HL-60 (cell line): ENCODE measurements at regions not wholly inside any gene's neighbourhood (a gene's known extent, or its start where the extent isn't known, plus 50 kb on each side); places are given as distances from the start of the nearest gene placed in this dataset.

ENCODE experiments used
- CTCF ChIP-seq: IDR thresholded peaks from one replicate; pipeline ENCODE4 v1.5.1; 2011; ENCODE audit warnings: low read length, control low read depth, inconsistent platforms; ENCODE audit not compliant: insufficient read depth
- GABPA ChIP-seq: IDR thresholded peaks from 2 replicates; pipeline ENCODE4 v1.6.1; 2012; ENCODE audit warnings: low read depth
- POLR2AphosphoS5 ChIP-seq: IDR thresholded peaks from 2 replicates; pipeline ENCODE4 v1.6.1; 2012; ENCODE audit warnings: low read depth
- REST ChIP-seq: IDR thresholded peaks from 2 replicates; pipeline ENCODE4 v1.6.1; 2012; ENCODE audit warnings: low read depth; ENCODE audit not compliant: insufficient replicate concordance
- SPI1 ChIP-seq: IDR thresholded peaks from 2 replicates; pipeline ENCODE4 v1.6.1; 2012; ENCODE audit warnings: low read depth, mild to moderate bottlenecking, borderline replicate concordance

GRCh38 chr9:27799326-27799725 is 226.0 kb upstream of the C9orf72 start:
- TF ChIP-seq CTCF: no peak
- no peak for TF ChIP-seq POLR2AphosphoS5
- no peak for TF ChIP-seq REST
- TF ChIP-seq SPI1: no peak
- TF ChIP-seq GABPA: no peak
